Vagina (tissue), 2 donors: ENCODE measurements at regions not wholly inside any gene's neighbourhood (a gene's known extent, or its start where the extent isn't known, plus 50 kb on each side); places are given as distances from the start of the nearest gene placed in this dataset.
A peak's percentile ranks its signal among the peaks of the same experiment; 100 is the strongest.
"Not testable (repeated sequence)": the region's sequence is repeated elsewhere in the genome, so short reads cannot be mapped to it uniquely, and the experiment has no call there.

Experiments
- DNase-seq, 2 donors: peaks; one replicate each; pipeline ENCODE4 v3.0.0-alpha.2; 2017; ENCODE audit errors: extremely low spot score in 2 of 2
- H3K27ac ChIP-seq: fragments of 200-600 bp; sonication (generic); one replicate; pipeline ENCODE4 v1.5.1; 2019
- H3K27me3 ChIP-seq: fragments of 200-600 bp; sonication (generic); one replicate; pipeline ENCODE4 v1.5.1; 2019
- H3K36me3 ChIP-seq, 2 donors: fragments of 200-600 bp; sonication (generic); one replicate each; pipeline ENCODE4 v1.5.1; 2017 to 2019
- H3K4me1 ChIP-seq: fragments of 200-600 bp; sonication (generic); one replicate; pipeline ENCODE4 v1.5.1; 2019
- H3K4me3 ChIP-seq, 2 donors: fragments of 200-600 bp; sonication (generic); 1 replicate in 1 of 2; 2 replicates in 1 of 2; pipeline ENCODE4 v1.5.1; 2016 to 2019
- H3K9me3 ChIP-seq: fragments of 200-600 bp; sonication (generic); one replicate; pipeline ENCODE4 v1.5.1; 2019
- POLR2A ChIP-seq, 2 donors: fragments of 450-650 bp; IDR thresholded peaks; one replicate each; pipeline ENCODE4 v1.6.1; 2017; ENCODE audit warnings: antibody characterized with exemption in 2 of 2, mild to moderate bottlenecking in 2 of 2, moderate library complexity in 2 of 2
- POLR2AphosphoS5 ChIP-seq, 2 donors: sonication (generic); formaldehyde crosslinking; IDR thresholded peaks; one replicate each; pipeline ENCODE4 v1.9.0; 2017; ENCODE audit warnings: antibody characterized with exemption in 2 of 2, mild to moderate bottlenecking in 2 of 2, low read depth in 1 of 2; ENCODE audit not compliant: insufficient read depth in 1 of 2
- intact Hi-C: fragments of 100-400 bp; cut with DNase I; formaldehyde crosslinking; loops from one replicate; pipeline ENCODE4 v1.15.1; 2023
- TF ChIP-seq, protein P1 (sequence below), 3 experiments: fragments of 450-650 bp in 2 of 3; fragments of 200-600 bp in 1 of 3; sonication (generic) in 1 of 3; IDR thresholded peaks; one replicate each; pipeline ENCODE4 v1.5.1; 2017 to 2019; ENCODE audit warnings: antibody characterized with exemption in 3 of 3, mild to moderate bottlenecking in 2 of 3, moderate library complexity in 2 of 3

DNA sequence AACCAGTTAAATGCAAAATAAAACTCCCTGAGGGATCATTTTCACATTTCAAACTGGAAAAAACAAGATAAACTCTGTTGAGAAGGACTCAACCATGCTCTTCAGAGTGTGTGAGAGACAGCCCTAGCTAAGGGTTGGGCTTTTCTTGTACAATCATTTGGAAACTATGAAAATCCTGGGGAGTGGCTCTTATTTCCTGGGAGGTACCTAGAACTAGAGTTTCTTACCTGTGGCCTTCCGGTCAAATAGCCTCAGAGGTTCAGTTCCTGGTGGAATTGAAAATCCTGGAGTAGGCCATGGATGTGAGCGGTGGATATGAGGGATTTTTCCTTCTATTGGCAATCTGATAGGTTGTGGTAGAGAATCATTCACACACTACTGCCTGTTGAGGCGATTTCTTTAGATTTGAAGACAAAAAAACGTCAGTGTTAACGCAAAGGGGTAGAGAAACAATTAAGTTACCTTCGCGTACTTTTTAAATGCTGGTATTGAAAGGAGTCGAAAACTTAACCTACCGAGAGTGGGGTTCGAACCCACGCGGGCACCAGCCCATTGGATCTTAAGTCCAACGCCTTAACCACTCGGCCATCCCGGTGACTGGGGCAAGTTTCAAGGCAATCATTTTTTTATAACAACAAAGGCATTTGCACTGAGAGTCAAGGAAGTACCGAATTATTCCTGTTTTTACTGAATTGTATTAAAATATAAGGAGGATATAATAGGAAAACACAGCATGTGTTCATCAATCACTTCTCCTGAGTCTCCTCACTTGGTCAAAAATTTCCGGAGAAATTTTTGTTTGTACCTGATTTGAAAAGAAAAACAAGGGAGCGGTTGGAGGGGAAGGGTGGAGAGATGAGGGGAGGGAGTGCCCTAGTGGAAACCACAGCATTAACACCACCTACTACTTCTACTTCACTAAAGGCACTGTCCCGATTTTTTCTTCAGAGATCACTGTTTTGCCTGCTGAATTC lies 191.3 kb downstream of the OR2B2 start:
- TF ChIP-seq POLR2A (IDR thresholded peaks at IDR 0.05) (no peak), POLR2AphosphoS5 (IDR thresholded peaks at IDR 0.05; ENCODE audit: insufficient read depth in 1 of 2, low read depth in 1 of 2) (no peak)
- TF ChIP-seq, protein P1, sequence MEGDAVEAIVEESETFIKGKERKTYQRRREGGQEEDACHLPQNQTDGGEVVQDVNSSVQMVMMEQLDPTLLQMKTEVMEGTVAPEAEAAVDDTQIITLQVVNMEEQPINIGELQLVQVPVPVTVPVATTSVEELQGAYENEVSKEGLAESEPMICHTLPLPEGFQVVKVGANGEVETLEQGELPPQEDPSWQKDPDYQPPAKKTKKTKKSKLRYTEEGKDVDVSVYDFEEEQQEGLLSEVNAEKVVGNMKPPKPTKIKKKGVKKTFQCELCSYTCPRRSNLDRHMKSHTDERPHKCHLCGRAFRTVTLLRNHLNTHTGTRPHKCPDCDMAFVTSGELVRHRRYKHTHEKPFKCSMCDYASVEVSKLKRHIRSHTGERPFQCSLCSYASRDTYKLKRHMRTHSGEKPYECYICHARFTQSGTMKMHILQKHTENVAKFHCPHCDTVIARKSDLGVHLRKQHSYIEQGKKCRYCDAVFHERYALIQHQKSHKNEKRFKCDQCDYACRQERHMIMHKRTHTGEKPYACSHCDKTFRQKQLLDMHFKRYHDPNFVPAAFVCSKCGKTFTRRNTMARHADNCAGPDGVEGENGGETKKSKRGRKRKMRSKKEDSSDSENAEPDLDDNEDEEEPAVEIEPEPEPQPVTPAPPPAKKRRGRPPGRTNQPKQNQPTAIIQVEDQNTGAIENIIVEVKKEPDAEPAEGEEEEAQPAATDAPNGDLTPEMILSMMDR (IDR thresholded peaks at IDR 0.05): no peak
- intact Hi-C loops: no loop called here
- no peak for DNase-seq
- Histone ChIP-seq H3K36me3 (no peaks in the 10 kb centered on the region), H3K9me3 (no peaks in the 10 kb centered on the region), H3K4me3 (no peak overlapping the region), H3K4me1 (no peaks in the 10 kb centered on the region), H3K27me3 (peaks cover 4% of the 10 kb centered on the region), H3K27ac (no peak overlapping the region)

GRCh38 chr6:27719039-27719438 lies 193.2 kb downstream of the OR2B2 start:
- H3K27ac ChIP-seq, intact Hi-C loops, H3K4me3 ChIP-seq, H3K4me1 ChIP-seq, DNase-seq, H3K36me3 ChIP-seq, H3K9me3 ChIP-seq, H3K27me3 ChIP-seq: not testable (repeated sequence)

DNA sequence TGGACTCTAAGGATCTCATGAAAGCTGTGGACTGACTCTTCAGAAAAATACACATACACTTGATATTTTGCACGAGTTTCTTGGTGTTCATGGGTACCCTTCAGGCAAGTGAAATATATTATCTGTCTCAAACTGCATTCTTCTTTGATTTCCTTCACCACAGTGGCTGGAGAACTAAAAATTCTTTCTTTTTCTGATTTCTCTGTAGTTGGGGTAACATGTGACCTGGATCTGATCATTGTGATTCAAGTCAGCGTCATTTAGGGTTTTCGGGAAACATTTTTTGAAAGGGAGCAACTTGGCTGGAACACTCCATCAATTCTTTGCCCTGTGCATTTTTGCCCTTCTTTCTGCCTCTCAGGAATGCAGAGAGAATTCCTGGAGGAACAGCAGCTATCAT lies 205.8 kb downstream of the OR2B2 start:
- no peak overlapping the region for H3K4me3 ChIP-seq
- intact Hi-C loops: no loop called here
- H3K27ac ChIP-seq: no peak overlapping the region
- TF ChIP-seq POLR2AphosphoS5 (IDR thresholded peaks at IDR 0.05; ENCODE audit: insufficient read depth in 1 of 2, low read depth in 1 of 2): no peak
- TF ChIP-seq, protein P1 (IDR thresholded peaks at IDR 0.05): no peak
- DNase-seq: no peak
- H3K36me3 ChIP-seq: no peaks in the 10 kb centered on the region
- no peaks in the 10 kb centered on the region for H3K27me3 ChIP-seq
- H3K9me3 ChIP-seq: no peaks in the 10 kb centered on the region
- no peaks in the 10 kb centered on the region for H3K4me1 ChIP-seq

- intact Hi-C loops: no loop called here
Measured at GRCh38 chr6:27700337-27700736, 211.9 kb downstream of the OR2B2 start.

GRCh38 chr6:27694547-27694874 lies 217.7 kb downstream of the OR2B2 start:
- TF ChIP-seq POLR2AphosphoS5 (IDR thresholded peaks at IDR 0.05; ENCODE audit: insufficient read depth in 1 of 2, low read depth in 1 of 2) (no peak), POLR2A (IDR thresholded peaks at IDR 0.05) (no peak)
- TF ChIP-seq, protein P1 (IDR thresholded peaks at IDR 0.05): no peak
- Histone ChIP-seq H3K27ac (no peak overlapping the region), H3K36me3 (no peaks in the 10 kb centered on the region), H3K4me3 (peak overlapping the region; percentile 41 to 46), H3K9me3 (no peaks in the 10 kb centered on the region), H3K27me3 (no peaks in the 10 kb centered on the region), H3K4me1 (no peaks in the 10 kb centered on the region)
- intact Hi-C loops: no loop called here
- DNase-seq: no peak

More at GRCh38 chr6:27700337-27700736, 211.9 kb downstream of the OR2B2 start:
- H3K27me3 ChIP-seq: no peaks in the 10 kb centered on the region
- H3K9me3 ChIP-seq: no peaks in the 10 kb centered on the region
- no peak overlapping the region for H3K4me3 ChIP-seq
- H3K36me3 ChIP-seq: no peaks in the 10 kb centered on the region
- DNase-seq: no peak
- no peak overlapping the region for H3K27ac ChIP-seq
- TF ChIP-seq POLR2A (IDR thresholded peaks at IDR 0.05) (no peak), POLR2AphosphoS5 (IDR thresholded peaks at IDR 0.05; ENCODE audit: insufficient read depth in 1 of 2, low read depth in 1 of 2) (no peak)
- TF ChIP-seq, protein P1 (IDR thresholded peaks at IDR 0.05): no peak
- no peaks in the 10 kb centered on the region for H3K4me1 ChIP-seq
